ENCODE measurements at regions not wholly inside any gene's neighbourhood (a gene's known extent, or its start where the extent isn't known, plus 50 kb on each side); places are given as distances from the start of the nearest gene placed in this dataset.
A peak's percentile ranks its signal among the peaks of the same experiment; 100 is the strongest.

DNA sequence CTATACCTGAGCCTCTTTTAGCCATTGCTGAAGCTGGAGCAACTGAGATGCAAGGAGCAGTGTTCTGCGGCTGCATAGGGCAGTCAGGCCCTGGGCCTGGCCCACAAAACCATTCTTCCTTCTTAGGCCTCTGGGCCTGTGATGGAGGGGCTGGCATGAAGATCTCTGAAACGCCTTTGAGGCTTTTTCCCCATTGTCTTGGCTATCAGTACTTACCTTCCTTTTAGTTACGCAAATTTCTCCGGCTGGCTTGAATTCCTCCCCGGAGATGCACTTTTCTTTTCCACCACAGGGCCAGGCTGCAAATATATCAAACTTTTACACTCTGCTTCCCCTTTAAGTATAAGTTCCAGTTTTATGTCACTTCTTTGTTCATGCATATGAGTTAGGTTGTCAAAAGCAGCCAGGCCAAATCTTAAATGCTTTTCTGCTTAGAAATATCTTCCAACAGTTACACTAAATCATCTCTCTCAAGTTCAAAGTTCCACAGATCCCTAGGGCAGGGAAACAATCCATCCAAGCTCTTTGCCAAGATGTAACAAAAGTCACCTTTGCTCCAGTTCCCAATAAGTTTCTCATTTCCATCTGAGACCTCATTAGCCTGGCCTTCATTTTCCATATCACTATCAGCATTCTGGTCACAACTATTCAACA, 194.4 kb upstream of the PCDH7 start:
- DNase-seq (ENCODE audit: low read depth in 1 of 2, low spot score in 2 of 2) (no peak), FAIRE-seq (no peak)
- no peak for TF ChIP-seq EP300 (IDR thresholded peaks at IDR 0.05; ENCODE audit: borderline replicate concordance in 1 of 2, low read depth in 2 of 2, low read length in 2 of 2)
- TF ChIP-seq CEBPB (IDR thresholded peaks at IDR 0.05; ENCODE audit: low read depth, low read length), result peak; percentile 28; the same call in 1 of the 2 replicates
- Histone ChIP-seq H3K27ac (ENCODE audit: low read depth, low read length) (no peak overlapping the region), H4K8ac (ENCODE audit: extremely low read depth, insufficient read depth, low read length) (no peak overlapping the region), H3K4me1 (replicated peaks in 1 of 4; ENCODE audit: control insufficient read depth in 3 of 4, insufficient read depth in 4 of 4, low read length in 3 of 4) (0 out of 7 replicates have a peak, but pooled peaks cover 0 to 2% (median 0%) of the 10 kb centered on the region in 4 experiments), H2AFZ (ENCODE audit: low read length) (no peak overlapping the region), H3K36me3 (ENCODE audit: control insufficient read depth in 2 of 4, insufficient read depth in 4 of 4, low read length in 3 of 4) (peaks cover 0 to 2% (median 0%) of the 10 kb centered on the region in 4 experiments; a peak in 1 of 8 replicates), H3K9me3 (ENCODE audit: insufficient read depth in 2 of 2, low read depth in 1 of 2, low read length in 1 of 2) (peaks cover 8 to 11% of the 10 kb centered on the region in 2 experiments; a peak in 3 of 4 replicates), H3K23ac (ENCODE audit: insufficient read length) (no peak overlapping the region), H3K18ac (ENCODE audit: extremely low read depth, low read length) (no peak overlapping the region), H2BK20ac (ENCODE audit: low read length) (no peak overlapping the region), H3K79me1 (ENCODE audit: low read depth, low read length) (no peaks in the 10 kb centered on the region), H3K27me3 (replicated peaks in 1 of 4; ENCODE audit: control insufficient read depth in 3 of 4, extremely low read depth in 1 of 4, insufficient read depth in 3 of 4, low read length in 3 of 4) (no peaks in the 10 kb centered on the region), H3K14ac (ENCODE audit: insufficient read length) (no peak overlapping the region), H2BK15ac (ENCODE audit: low read length) (no peak overlapping the region), H3K23me2 (ENCODE audit: low read depth, low read length) (no peaks in the 10 kb centered on the region; the same call in 1 of the 2 replicates), H4K91ac (replicated peaks; ENCODE audit: insufficient read length, low read length) (no peak overlapping the region), H3K56ac (replicated peaks; ENCODE audit: insufficient read length, low read depth, low read length) (no peak overlapping the region), H2BK12ac (ENCODE audit: low read depth, low read length) (no peak overlapping the region), H3K4me3 (ENCODE audit: extremely low read depth in 1 of 4, insufficient read depth in 2 of 4, low read depth in 3 of 4, low read length in 4 of 4) (no peak overlapping the region), H3K4me2 (ENCODE audit: insufficient read depth in 1 of 2, low read depth in 2 of 2, low read length in 2 of 2) (no peak overlapping the region), H2BK5ac (ENCODE audit: low read depth, low read length) (no peak overlapping the region), H4K5ac (ENCODE audit: insufficient read length, low read depth, low read length) (no peak overlapping the region), H2BK120ac (replicated peaks; ENCODE audit: low read depth, low read length) (no peak overlapping the region), H4K20me1 (replicated peaks in 1 of 2; ENCODE audit: control insufficient read depth in 1 of 2, insufficient read depth in 2 of 2, low read length in 2 of 2) (no peaks in the 10 kb centered on the region), H3K4ac (replicated peaks; ENCODE audit: insufficient read length, low read depth, low read length) (no peak overlapping the region), H3K79me2 (ENCODE audit: control insufficient read depth in 1 of 2, insufficient read depth in 2 of 2, low read length in 2 of 2) (no peaks in the 10 kb centered on the region), H3K9ac (replicated peaks in 1 of 4; ENCODE audit: extremely low read depth in 1 of 4, low read depth in 3 of 4, low read length in 3 of 4) (no peak overlapping the region), H2AK5ac (ENCODE audit: low read depth, low read length) (no peak overlapping the region)
- POLR2A ChIA-PET (ENCODE audit: partially characterized antibody), result no interaction called here
- CTCF ChIA-PET (ENCODE audit: partially characterized antibody), result interaction anchor here (1.4 kb wide), 1 partner anchor 19 kb away, joined by 3 read pairs; no protein-coding TSS in a partner anchor
- WGBS, 2 experiments (ENCODE audit: extremely low coverage in 1 of 2, insufficient coverage in 1 of 2, insufficient read length in 1 of 2, insufficient replicate concordance in 2 of 2, low coverage in 1 of 2, low lambda C conversion rate in 2 of 2, missing lambda C conversion rate in 1 of 2), result 88% methylated on average over 5 of the region's 5 CpGs; no CpG with 5 or more reads in 1 of the 2 experiments
